ENCODE measurements at regions not wholly inside any gene's neighbourhood (a gene's known extent, or its start where the extent isn't known, plus 50 kb on each side); places are given as distances from the start of the nearest gene placed in this dataset.

GRCh38 chr9:108684288-108685025 is 171.3 kb downstream of the ACTL7B start:
- H3T11ph ChIP-seq (ENCODE audit: low read length): no peak overlapping the region
- Mint-ChIP-seq H3K9me3 (peaks cover 12% of the 10 kb centered on the region in 2 experiments; a peak in 4 of 5 replicates), H3K27me3 (ENCODE audit: low read depth) (no peaks in the 10 kb centered on the region; the same call in 1 of the 2 replicates), H3K27ac (no peak overlapping the region), H3K4me1 (peaks cover 13 to 14% of the 10 kb centered on the region in 2 experiments), H3K36me3 (ENCODE audit: insufficient read depth in 1 of 3, low read depth in 3 of 3) (peaks cover 2 to 10% (median 6%) of the 10 kb centered on the region in 3 experiments), H3K4me3 (no peak overlapping the region)
- no peak overlapping the region for H3K9ac ChIP-seq (ENCODE audit: extremely low read depth, insufficient read length, low read length)
- no peaks in the 10 kb centered on the region; the same call in 1 of the 2 replicates for H3K27me3 ChIP-seq (ENCODE audit: insufficient read depth, low read length)
- no peak overlapping the region for H2BK15ac ChIP-seq (ENCODE audit: low read depth, low read length)
- no peaks in the 10 kb centered on the region for H3K4me1 ChIP-seq (ENCODE audit: insufficient read depth, low read length)
- no peak overlapping the region for H3K18ac ChIP-seq (ENCODE audit: insufficient read length, low read depth, low read length)
- no peak overlapping the region for H3K23ac ChIP-seq (ENCODE audit: insufficient read length, low read depth, low read length)
- H3K56ac ChIP-seq (ENCODE audit: insufficient read length, low read depth, low read length): no peak overlapping the region
- no peak overlapping the region for H3K27ac ChIP-seq (ENCODE audit: insufficient read length, low read depth, low read length)
- H3K4me2 ChIP-seq (ENCODE audit: insufficient read depth, insufficient read length, low read length): no peak overlapping the region
- H2BK20ac ChIP-seq (ENCODE audit: low read depth, low read length, poor library complexity, severe bottlenecking): no peak overlapping the region
- no peak overlapping the region for H2BK120ac ChIP-seq (ENCODE audit: low read depth, low read length, poor library complexity, severe bottlenecking)
- no peaks in the 10 kb centered on the region for H4K20me1 ChIP-seq (ENCODE audit: control insufficient read depth, insufficient read depth, insufficient read length)
- H3K79me2 ChIP-seq (ENCODE audit: insufficient read depth, low read length): no peaks in the 10 kb centered on the region
- no peak for TF ChIP-seq CTCF (conservative IDR thresholded peaks at IDR 0.05)
- DNase-seq: no peak
- no peak overlapping the region for H3K4ac ChIP-seq (ENCODE audit: low read depth, low read length)
- H2AFZ ChIP-seq (ENCODE audit: low read length): no peak overlapping the region
- H3K14ac ChIP-seq (ENCODE audit: insufficient read depth, low read length): no peak overlapping the region
- no peaks in the 10 kb centered on the region for H3K23me2 ChIP-seq (ENCODE audit: insufficient read length, low read depth, low read length, poor library complexity, severe bottlenecking)
- no CpG with 5 or more reads among the region's 4 CpGs for WGBS (ENCODE audit: extremely low coverage, insufficient read length, low lambda C conversion rate)
- H2AK5ac ChIP-seq (ENCODE audit: insufficient read length, low read length): no peak overlapping the region
- H2BK5ac ChIP-seq (ENCODE audit: insufficient read length, low read length): no peak overlapping the region
- H4K8ac ChIP-seq (replicated peaks; ENCODE audit: insufficient read length, low read depth, low read length): no peak overlapping the region
- peaks cover 7% of the 10 kb centered on the region for H3K9me3 ChIP-seq (ENCODE audit: control insufficient read depth, low read depth, low read length)
- no peak overlapping the region for H4K5ac ChIP-seq (ENCODE audit: insufficient read length, low read depth, low read length)
- H3K79me1 ChIP-seq (ENCODE audit: insufficient read depth, low read depth, low read length, poor library complexity, severe bottlenecking): no peaks in the 10 kb centered on the region
- H2BK12ac ChIP-seq (ENCODE audit: insufficient read length, low read depth, low read length): no peak overlapping the region
- no peak overlapping the region for H4K91ac ChIP-seq (ENCODE audit: insufficient read length, low read depth, low read length)
